ENCODE measurements at regions not wholly inside any gene's neighbourhood (a gene's known extent, or its start where the extent isn't known, plus 50 kb on each side); places are given as distances from the start of the nearest gene placed in this dataset.

DNA sequence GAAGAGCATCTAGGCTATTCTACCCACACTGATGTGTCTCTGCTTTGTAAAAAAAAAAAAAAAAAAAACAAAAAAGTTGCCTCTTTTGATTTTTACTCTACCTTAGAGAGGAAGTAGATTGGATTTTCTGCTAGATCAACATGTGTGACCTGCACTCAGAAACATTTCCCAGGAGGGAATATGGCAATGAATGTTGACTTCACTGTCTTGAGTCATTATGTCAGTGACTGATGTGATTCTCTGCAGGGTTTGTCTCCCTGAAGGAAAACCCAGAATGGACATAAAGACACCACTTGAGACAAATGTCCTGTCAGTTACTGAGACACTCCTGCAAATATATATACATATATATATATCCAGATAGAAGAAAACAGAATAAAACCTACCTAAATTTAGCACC, 370.3 kb downstream of the BMPER start:
- DNase-seq (ENCODE audit: low spot score) = no peak

DNA sequence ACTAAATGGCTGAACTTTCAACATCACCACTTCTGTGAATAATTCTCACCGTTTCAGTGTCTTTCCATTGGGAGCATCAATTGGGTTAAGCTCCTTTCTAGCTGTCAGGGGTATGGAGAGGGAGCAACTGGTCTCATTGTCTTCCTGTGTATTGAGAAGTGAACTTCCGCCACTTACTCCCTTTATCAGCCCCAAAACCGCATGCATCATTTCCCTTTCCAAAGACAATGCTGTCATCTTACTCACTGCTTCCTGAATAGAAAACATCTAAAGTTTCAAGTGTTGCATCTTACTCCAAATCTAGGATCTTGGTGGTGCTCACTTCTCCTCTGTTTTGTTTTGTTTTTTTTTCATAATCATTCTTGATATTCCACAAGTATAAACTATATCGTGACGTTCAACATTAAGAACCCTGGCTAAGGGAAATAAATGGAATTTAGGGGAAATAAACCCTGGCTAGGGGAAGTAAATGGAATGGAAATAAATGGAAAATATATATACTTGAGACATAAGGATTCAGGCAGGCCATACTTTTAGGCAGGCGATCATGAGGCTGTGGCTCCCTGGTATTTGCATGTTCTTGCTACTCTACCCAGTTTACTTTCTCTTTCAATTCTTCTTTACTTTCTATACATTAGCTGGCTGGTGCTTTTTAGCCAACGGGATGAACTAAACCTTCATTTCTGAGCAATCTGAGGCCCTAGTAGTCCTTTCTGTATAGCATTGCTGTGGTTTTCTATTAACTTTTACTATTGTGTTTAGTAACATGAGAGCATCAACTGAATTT, 371.9 kb downstream of the BMPER start:
- no peak for DNase-seq (ENCODE audit: low spot score)

DNA sequence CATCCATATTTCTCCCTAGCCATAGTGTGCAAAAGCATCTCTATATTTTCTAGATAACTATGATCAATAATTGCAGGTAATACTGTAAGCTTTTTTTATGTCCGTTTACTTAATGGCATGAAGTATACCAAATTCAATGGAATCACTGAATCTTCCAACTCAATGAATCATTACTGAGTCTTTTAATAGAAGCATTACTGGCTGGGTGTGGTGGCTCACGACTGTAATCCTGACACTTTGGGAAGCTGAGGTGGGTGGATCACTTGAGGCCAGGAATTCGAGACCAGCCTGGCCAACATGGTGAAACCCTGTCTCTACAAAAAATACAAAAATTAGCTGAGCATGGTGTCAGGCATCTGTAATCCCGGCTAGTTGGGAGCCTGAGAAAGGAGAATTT, 372.5 kb downstream of the BMPER start:
- no peak for DNase-seq (ENCODE audit: low spot score)

DNA sequence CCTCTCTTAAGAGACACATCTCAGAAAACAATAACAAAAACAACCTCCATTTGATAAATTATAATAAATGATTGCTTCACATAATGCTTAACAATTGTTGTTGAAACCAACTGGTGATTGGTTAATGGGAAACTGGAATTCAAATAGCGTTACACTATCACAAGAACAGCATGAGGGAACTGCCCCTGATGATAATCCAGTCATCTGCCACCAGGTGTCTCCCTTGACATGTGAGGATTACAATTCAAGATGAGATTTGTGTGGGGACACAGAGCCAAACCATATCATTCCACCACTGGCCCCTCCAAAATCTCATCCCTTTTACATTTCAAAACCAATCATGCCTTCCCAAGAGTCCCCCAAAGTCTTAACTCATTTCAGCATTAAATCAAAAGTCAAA, 375.9 kb downstream of the BMPER start:
- no peak for DNase-seq (ENCODE audit: low spot score)

DNA sequence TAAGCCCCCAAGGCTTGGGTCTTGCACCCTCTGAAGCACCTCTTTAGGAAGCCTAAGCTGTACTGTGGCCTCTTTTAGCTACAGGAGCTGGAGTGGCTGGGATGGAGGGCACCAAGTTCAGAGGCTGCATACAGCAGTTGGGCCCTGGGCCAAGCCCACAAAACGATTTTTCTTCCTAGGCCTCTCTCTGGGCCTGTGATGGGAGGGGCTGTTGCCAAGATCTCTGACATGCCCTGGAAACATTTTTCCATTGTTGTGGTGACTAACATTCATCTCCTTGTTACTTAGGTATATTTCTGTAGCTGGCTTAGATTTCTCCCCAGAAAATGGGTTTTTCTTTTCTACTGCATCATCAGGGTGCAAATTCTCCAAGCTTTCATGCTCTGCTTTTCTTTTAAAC, 375.7 kb upstream of the NPSR1 start:
- DNase-seq (ENCODE audit: low spot score) = no peak

DNA sequence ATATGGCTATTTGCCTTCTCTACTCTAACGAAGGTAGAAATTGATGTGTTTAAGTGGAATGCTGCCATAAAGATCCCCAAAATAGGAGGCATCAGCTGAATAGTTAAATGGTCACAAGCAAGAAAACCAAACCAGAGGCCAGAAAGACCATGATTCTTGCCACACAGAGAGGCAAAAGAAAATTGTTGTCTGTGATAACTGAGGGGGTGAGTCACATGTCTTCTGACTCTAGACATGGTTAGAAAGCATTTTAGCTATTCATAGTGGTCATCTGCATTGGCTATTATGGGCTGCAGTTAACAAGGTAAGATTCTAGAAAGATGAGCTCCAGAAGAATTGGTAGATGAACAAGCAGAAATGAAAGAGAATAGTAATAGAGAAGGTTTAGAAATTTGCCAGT, 361.4 kb upstream of the NPSR1 start:
- DNase-seq (ENCODE audit: low spot score) = no peak

DNA sequence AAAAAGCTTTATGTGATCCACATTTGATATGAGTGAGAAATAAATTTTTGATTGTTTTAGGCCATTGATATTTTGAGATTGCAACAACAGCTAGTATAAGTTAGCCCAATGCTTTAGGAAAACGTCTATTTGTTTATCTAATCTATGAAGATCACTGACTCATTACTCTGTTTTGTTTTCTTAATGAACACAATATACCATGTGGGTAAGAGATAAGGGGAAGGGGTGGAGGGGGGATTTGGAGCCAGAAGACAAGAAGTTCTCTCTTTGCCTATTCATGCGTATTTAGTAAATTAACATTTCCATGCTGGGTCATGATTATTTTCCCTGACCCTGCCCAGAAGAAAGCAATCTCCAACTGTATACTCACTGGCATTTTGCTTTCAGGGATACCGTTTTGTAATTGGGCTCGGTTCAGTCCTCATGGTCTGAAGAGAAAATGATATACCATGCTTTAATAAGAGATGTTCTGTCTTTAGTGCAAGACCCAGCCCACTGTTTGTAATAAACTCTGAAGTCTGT, 359.5 kb upstream of the NPSR1 start:
- DNase-seq (ENCODE audit: low spot score) = no peak

DNA sequence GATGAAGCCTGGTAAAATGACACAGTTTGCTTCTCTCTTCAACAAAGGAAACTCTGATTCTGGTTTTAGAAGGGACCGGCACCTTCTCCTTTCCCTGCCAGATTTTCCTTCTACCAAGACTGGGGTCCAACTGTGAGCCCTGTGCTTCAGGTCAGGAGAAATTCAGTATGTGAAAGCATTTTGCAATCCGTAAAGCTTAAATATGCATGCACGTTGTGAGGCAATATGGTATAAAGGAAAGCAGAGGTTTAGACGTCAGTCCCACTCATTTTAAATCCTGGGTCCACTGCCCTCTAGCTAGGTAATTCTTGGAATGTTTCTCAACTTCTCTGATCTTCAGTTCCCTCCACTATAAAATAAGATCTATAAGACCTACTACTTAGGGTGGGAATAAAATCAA, 359.0 kb upstream of the NPSR1 start:
- no peak for DNase-seq (ENCODE audit: low spot score)

DNA sequence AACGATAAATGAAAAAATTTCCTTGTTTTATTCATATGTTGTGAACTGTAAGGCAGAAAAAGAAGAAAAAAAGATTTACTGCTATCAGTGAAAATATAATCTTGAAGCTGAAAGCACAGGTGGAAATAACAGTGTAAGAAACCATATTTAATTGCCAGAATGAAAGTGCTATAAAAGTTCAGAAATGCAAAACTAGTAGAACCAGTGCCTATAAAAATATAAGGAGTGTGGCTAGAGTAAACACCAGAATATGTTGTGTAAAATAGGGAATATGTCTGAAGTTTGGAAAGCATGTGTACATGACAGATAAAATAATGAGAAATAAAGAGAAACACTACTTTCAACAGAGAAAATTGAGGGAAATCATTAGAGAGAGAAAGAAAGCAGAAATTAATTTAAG, 350.5 kb upstream of the NPSR1 start:
- no peak for DNase-seq (ENCODE audit: low spot score)

DNA sequence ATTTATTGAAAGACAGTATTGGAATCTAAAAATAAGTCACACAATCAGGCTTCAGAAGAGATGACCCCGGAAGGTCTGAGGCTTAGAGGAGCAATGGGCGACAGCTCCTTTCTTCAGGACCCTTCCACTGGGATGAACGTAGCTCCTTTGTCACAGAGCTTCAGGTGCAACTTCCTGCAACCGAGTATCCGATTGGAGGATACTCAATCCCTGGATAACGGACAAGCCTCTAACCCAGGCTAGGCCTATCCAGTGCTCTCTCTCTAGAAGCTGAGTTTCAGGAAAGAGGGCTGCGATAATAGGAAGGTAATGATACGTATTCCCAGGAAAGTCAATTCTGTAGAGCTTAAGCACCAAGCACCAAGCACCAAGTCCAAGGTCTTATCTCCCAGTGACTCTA, 349.4 kb upstream of the NPSR1 start:
- DNase-seq (ENCODE audit: low spot score) = no peak

DNA sequence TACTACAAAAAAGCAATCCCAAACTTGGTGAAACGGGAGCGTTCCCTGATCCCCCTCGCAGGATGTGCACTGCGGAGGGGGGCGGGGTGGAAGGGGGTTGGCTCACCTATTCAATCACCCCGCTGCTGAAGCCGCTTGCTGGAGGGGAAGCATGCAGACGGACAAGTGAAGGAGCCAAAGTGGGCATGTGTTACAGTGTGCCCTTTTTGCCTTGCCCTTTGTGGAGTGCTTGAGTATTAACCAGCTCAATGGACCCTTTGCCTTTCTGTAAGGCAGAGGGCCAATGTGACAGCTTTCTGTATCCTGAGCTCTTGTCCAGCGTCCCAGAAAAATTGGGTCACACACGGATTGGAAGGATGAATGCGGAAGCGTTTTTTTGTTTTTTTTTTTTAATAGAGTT, 348.9 kb upstream of the NPSR1 start:
- no peak for DNase-seq (ENCODE audit: low spot score)

DNA sequence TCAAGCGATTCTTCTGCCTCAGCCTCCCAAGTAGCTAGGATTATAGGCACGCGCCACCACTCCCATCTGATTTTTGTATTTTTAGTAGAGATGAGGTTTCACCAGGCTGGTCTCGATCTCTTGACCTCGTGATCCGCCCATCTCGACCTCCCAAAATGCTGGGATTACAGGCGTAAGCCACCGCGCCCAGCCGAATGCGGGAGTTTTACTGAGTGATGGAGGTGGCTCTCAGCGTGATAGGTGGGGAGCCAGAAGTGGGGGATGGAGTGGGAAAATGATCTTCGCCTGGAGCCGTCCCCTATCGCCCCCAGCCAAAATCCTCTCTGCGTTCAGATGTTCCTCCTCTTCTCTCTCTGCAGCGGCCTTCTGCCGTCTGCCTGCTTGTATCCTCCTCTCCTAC, 348.4 kb upstream of the NPSR1 start:
- no peak for DNase-seq (ENCODE audit: low spot score)

DNA sequence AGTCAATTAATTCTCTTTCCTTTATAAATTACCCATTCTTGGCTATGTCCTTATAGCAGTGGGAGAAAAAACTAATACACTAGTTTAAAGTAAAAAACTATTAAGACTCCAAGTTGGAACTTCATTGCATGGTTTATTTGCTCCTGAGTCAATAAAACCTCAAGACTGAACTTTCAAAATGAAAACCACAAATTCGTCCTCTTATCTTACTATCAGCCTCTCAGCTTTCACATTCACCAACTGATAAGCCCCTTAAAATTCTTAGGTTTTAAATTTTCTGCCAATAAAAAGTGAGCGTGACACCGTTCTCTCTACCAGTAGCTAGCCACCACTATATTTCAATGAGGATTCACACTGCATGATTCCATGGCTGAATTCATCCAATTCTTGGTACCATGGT, 346.4 kb upstream of the NPSR1 start:
- DNase-seq (ENCODE audit: low spot score) = no peak

DNA sequence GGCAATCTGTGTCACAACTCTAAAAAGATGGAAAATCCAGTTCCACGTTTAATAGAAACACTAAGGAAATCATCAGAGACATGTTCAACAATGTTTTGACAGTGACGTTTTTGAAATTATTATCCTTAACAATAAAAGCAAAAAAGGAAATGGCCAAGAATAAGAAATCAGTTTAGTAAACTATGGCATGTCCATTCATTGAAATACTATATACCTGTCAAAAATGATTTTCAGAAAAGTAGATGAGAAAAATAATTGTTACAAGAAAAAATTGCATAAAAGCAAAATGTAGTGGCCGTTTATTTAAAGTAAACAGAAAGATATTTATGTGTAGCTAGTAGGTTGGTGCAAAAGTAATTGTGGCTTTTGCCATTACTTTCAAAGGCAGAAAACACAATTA, 345.4 kb upstream of the NPSR1 start:
- no peak for DNase-seq (ENCODE audit: low spot score)

DNA sequence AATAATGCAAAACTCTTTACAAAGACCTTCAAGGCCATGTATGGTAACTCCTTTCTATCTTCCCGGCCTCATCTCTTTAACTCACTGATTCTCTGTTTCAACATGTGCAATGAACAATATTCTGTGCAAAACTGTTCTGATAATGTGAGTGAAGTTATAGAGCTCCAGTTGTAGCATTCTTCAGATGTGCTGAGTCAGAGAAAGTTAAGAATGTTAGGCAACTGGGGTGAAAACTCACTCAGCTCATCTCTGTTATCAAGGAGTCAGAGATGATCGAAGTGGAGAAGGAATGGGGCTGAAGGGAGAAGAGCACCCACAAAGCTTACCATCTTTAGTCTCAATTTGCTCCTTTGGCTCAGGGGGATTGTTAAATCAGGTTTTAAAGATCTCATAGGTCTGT, 344.7 kb upstream of the NPSR1 start:
- DNase-seq (ENCODE audit: low spot score) = no peak

DNA sequence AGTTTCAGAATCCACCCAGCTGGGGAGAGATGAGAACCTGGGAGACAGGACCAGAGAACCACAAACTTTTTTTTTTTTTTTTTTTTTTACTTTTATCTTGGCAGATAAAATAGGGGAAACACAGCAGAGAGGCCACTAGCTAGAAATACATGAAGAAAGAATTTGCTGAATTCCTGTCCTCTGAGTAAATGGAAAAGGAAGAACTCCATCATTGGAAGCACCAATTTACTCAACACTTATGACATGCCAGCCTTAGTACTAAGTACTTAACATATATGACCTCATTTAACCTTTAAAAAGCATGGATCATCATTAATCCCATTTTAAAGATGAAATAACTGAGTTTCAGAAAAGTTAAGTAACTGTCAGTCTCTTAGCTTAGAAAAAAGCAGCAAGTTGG, 343.0 kb upstream of the NPSR1 start:
- DNase-seq (ENCODE audit: low spot score) = no peak

DNA sequence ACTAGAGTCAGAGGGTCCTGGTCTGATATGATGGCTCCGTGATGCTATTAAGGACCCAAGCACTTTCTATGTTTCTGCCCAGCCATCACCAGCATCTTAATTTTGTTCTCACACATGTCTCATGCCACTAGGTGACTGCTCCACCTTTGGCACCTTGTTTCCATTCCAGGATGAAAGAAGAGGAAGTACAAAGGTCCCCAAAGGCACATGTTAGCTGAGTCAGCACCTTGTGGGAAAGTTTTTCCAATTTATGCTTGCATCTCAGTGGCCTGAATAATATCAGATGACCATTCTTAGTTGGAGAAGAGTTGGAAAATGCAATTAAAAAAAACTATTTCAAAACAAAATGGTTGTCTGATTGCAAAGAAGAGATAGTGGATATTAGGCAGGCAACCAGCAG, 341.0 kb upstream of the NPSR1 start:
- no peak for DNase-seq (ENCODE audit: low spot score)

DNA sequence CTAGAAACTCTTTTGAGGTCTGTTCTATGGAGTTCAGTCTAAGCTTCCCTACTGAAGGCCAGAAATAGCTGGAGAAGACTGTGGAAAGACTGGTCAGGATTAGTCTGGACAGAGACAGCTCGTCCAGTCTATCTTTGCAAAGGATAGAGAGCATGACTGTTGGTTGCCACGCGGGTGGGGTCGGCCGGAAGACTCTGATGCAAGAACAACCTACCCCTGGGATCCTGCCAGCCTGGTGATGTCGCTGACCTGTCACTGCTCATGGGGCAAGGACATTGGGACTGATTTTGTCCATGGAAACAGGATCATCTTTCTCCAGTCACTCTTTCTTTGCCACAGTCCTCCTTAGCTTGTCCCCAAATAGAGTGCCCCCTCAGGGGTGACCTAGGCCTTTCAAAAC, 337.6 kb upstream of the NPSR1 start:
- DNase-seq (ENCODE audit: low spot score) = no peak

DNA sequence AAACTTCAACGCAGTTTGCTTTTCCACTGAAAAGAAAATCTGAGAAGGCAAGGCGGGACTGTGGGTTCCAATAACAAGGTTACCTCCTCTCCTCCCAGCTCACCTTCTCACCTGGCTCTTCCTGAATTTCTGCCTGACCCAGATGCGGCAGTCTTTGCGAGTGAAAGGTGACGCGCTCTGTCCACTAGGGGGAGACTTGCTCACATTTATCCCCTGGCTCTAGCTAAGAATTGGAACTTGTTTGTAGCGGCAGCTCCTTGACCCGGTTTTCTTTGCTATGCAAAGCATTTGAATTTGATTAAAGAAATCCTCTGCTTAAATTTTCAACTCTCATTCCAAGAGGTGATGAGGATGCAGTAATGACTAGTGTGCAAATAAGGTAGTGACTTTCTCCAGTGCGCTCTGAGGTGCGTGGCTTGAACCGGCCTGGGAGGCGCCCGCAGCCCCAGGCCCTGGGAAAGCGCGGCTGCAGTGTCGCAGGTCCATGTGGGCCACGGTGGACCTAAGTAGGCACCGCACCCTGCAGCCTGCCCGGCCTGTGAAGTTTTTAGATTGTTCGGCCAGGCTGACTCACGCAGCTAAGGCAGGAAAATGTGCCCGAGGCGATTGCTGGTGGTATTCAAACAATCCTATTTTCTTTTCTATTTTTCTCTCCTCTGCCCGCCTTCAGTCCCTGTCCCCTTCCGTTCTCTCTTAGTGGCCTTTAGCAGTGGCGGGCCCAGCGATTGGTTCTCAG, 336.9 kb upstream of the NPSR1 start:
- DNase-seq (ENCODE audit: low spot score) = peak; percentile 80

DNA sequence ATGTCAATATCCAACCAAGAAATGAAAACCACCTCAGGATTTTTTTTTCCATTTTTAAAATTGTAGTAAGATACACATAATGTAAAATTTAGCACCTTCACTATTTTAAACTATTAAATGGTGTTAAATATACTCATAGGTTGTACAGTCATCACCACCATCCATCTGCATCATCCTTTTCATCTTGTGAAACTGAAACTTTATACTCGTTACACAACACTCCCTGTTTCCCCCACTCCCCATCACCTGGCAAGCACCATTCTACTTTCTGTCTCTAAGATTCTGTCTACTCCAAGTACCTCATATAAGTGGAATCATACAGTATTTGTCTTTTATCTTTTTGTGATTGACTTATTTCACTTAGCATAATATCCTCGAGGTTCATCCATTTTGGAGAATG, 335.2 kb upstream of the NPSR1 start:
- DNase-seq (ENCODE audit: low spot score) = no peak

DNA sequence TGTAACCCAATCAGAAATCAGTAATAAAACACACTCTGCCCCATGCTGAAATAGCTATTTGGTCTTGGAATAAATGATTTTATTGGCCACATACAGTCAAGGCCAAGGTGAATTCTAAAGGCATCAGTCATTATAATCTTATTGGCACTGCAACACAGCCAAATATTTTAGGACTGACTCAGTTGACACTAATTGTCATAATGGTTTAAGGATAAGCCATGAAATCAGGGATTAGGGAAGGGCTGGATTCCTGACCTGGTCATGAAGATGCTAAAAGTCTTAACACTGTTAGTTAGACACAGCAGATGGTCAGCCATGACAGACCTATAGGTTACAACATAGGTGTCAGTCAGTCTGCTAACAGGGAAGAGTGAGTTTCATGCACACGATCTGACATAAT, 330.3 kb upstream of the NPSR1 start:
- no peak for DNase-seq (ENCODE audit: low spot score)

DNA sequence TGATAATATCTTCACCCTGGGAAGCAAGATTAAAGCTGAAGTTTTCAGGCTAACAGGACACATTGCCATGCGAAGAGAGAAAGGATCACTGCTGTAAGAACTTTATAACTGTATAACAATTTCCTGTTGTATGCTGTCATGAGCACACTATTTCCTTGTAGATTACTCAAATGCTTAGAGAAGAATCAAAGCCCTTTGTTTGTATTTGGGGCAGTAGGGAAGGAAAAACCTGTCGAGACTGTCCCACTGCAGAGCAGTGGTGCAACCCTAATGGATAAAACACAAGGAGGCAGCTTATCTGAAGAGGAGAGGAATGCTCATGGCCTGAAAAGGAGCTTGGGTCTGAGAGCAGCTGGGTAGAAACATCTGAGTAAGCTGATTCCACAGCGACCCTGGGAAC, 327.7 kb upstream of the NPSR1 start:
- no peak for DNase-seq (ENCODE audit: low spot score)

DNA sequence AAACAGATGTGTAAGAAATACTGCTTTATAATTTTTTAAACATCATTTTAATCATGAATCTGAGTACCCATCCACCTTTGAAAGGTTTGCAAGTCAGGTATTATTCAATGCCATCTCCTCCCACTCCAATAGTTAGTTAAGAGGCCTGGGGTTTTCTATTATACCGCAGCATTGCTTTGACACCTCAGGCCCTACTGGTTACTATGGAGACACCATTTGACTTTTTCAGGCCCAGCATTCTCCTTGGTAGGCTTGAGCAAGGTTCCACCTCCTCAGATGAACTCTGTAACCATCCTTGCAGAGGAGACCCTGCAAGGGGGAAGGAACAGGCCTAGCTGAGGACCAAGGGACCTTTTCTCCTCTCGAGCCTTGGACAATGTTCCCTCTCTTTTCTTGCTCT, 326.9 kb upstream of the NPSR1 start:
- no peak for DNase-seq (ENCODE audit: low spot score)

DNA sequence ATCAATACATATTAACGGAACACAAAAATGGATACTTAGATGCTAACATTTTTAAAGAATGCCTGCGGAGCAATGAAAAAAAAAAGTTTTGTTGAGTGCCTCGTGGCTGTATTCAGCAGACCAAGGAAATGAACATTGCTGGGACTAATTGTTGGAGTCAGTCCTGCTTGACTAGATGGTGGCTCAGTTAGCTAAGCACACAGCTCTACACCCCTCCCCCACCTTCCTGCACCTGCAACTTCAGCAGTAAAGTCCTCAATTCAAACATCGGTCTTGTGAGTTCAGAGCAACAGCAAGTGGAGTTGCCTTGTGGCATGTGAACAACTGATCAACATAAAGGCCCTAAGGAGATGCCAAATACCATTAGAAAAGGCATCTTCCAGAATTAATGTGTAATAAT, 326.0 kb upstream of the NPSR1 start:
- no peak for DNase-seq (ENCODE audit: low spot score)

All from ureter (tissue), 1 donor.